ENCODE measurements at regions not wholly inside any gene's neighbourhood (a gene's known extent, or its start where the extent isn't known, plus 50 kb on each side); places are given as distances from the start of the nearest gene placed in this dataset.

GRCh38 chr5:116788851-116789403, 214.3 kb upstream of the SEMA6A start:
- H3K27me3 Mint-ChIP-seq (ENCODE audit: insufficient read depth, low read depth, poor library complexity): no peaks in the 10 kb centered on the region
- no peak for ATAC-seq

More at GRCh38 chr5:116788851-116789403, 214.3 kb upstream of the SEMA6A start:
- peaks cover 6% of the 10 kb centered on the region; the same call in 1 of the 2 replicates for H3K36me3 ChIP-seq (ENCODE audit: insufficient read depth)
- H3K4me3 ChIP-seq: no peak overlapping the region
- no peak overlapping the region for H3K27ac ChIP-seq (ENCODE audit: low read depth)
- peaks cover 16% of the 10 kb centered on the region; the same call in 2 of the 3 replicates for H3K9me3 Mint-ChIP-seq
- no peaks in the 10 kb centered on the region for H3K4me1 ChIP-seq (ENCODE audit: insufficient read depth)
- no peak overlapping the region for H3K4me2 ChIP-seq
- H3K36me3 Mint-ChIP-seq (ENCODE audit: low read depth): peaks cover 10% of the 10 kb centered on the region
- no peaks in the 10 kb centered on the region for H3K9me2 ChIP-seq (ENCODE audit: insufficient read depth)
- H3F3A ChIP-seq (replicated peaks; ENCODE audit: low read depth): no peaks in the 10 kb centered on the region
- H3K4me3 Mint-ChIP-seq: no peak overlapping the region
- H2AFZ ChIP-seq: 0 out of 2 replicates have a peak overlapping the region, but pooled peaks have one; percentile 60
- H3K27ac Mint-ChIP-seq: no peak overlapping the region
- no peaks in the 10 kb centered on the region for H3K79me2 ChIP-seq (replicated peaks; ENCODE audit: insufficient read depth)
- no peaks in the 10 kb centered on the region for H4K20me1 ChIP-seq (replicated peaks; ENCODE audit: insufficient read depth)
- H3K27me3 ChIP-seq (ENCODE audit: insufficient read depth): no peaks in the 10 kb centered on the region
- TF ChIP-seq ZNF462 (CRISPR knock-in tag; IDR thresholded peaks at IDR 0.05) (no peak), ETS1 (IDR thresholded peaks at IDR 0.05) (no peak), EZH2phosphoT487 (IDR thresholded peaks at IDR 0.05; ENCODE audit: unreplicated experiment) (no peak), NANOG (IDR thresholded peaks at IDR 0.05; ENCODE audit: borderline replicate concordance) (no peak), CTCF (conservative IDR thresholded peaks at IDR 0.05; ENCODE audit: low read depth in 2 of 2) (no peak), EZH2 (IDR thresholded peaks at IDR 0.05; ENCODE audit: low read depth, unreplicated experiment) (no peak), JUNB (IDR thresholded peaks at IDR 0.05; ENCODE audit: unreplicated experiment) (no peak), ZNF114 (CRISPR knock-in tag; IDR thresholded peaks at IDR 0.05) (no peak), ZNF331 (CRISPR knock-in tag; IDR thresholded peaks at IDR 0.05; ENCODE audit: low read depth) (no peak), POLR2AphosphoS5 (IDR thresholded peaks at IDR 0.05; ENCODE audit: low read depth) (no peak), STAT1 (IDR thresholded peaks at IDR 0.05; ENCODE audit: unreplicated experiment) (no peak), CREB1 (CRISPR knock-in tag; IDR thresholded peaks at IDR 0.05; ENCODE audit: low read depth) (no peak), REST (IDR thresholded peaks at IDR 0.05; ENCODE audit: unreplicated experiment) (no peak)
- no peaks in the 10 kb centered on the region for H3K4me1 Mint-ChIP-seq
- DNase-seq (ENCODE audit: low spot score): no peak

Measured in GM23338 (cell line).